Fibroblast of villous mesenchyme (primary cell): ENCODE measurements at regions not wholly inside any gene's neighbourhood (a gene's known extent, or its start where the extent isn't known, plus 50 kb on each side); places are given as distances from the start of the nearest gene placed in this dataset.
A peak's percentile ranks its signal among the peaks of the same experiment; 100 is the strongest.

Source experiments
- DNase-seq: peaks from one replicate; pipeline ENCODE4 v3.0.0-alpha.2; 2010; ENCODE audit warnings: low read depth
- H3K4me3 ChIP-seq: 2 replicates; pipeline ENCODE4 v1.5.1; 2011; ENCODE audit warnings: low read depth, mild to moderate bottlenecking, low read length
- CTCF ChIP-seq: IDR thresholded peaks from 2 replicates; pipeline ENCODE4 v1.5.1; 2012; ENCODE audit warnings: low read depth, mild to moderate bottlenecking, low read length; ENCODE audit not compliant: insufficient read depth

DNA sequence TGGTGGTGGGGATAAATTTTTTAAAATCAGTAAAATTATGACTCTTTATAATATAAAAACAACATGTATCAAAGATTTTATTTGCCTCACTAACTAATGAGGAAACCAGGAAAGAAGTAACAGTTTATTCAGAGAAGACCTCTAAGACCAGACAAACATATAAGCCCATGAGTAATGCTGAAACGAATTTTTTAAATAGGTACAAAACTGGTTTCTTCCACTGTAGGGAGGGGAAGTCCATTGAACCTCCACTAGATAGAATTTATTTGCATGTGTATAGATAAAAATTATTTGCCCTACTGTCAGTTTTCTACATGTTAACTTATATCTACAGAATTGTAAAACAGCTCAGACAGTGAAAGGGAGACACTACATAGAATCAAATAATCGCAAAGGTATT is 86.8 kb downstream of the ZC3H11B start:
- no peak for TF ChIP-seq CTCF
- no peak for DNase-seq
- H3K4me3 ChIP-seq, result no peak overlapping the region

DNA sequence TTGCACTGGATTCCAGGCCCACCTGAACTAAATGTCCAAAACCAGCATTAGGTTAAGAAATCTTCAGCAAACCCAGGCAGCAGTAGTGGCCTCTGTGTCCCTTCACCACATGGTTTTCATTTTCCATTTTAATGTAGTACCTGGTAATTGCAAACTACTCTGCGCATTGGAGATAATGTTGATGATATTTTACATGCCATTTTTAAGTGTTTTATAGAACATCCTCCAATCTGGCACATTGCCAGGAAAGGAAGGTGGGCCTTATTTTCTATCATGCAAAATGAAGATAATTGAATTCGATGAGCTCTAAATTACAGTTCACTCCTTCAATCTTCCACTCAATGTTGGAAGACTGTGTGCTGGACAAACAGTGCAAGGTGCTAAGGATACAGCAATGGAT is 89.5 kb downstream of the ZC3H11B start:
- TF ChIP-seq CTCF, result no peak
- no peak overlapping the region for H3K4me3 ChIP-seq
- DNase-seq, result no peak

DNA sequence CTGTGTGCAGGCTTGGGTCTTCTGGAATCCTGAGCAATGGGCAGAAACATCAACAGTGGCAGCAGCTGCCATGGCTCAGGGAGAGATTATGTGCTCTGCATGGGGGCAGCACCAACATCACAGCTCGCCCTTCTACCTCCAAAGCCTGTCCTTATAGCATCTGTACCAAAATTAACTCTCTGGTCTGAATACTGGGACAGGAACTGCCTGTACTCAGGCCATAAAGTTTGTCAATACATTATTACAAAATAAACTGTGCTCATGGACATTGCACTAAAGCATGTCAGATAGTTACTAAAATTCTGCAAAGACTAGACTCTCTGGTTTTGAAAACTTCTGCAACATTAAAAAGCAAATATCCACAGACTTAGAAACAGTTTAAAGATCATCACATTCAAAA is 91.6 kb downstream of the ZC3H11B start:
- no peak for DNase-seq
- H3K4me3 ChIP-seq, result no peak overlapping the region
- no peak for TF ChIP-seq CTCF

- no peak for TF ChIP-seq CTCF
- no peak for DNase-seq
- no peak overlapping the region for H3K4me3 ChIP-seq
Measured at GRCh38 chr1:219520241-219520640, 92.7 kb downstream of the ZC3H11B start.

GRCh38 chr1:219518907-219519248 is 94.0 kb downstream of the ZC3H11B start:
- no peak for DNase-seq
- H3K4me3 ChIP-seq, result no peak overlapping the region
- TF ChIP-seq CTCF, result no peak

GRCh38 chr1:219518168-219518906 is 94.6 kb downstream of the ZC3H11B start:
- TF ChIP-seq CTCF, result no peak
- peak; percentile 42 for DNase-seq
- H3K4me3 ChIP-seq, result no peak overlapping the region

- no peak overlapping the region for H3K4me3 ChIP-seq
- TF ChIP-seq CTCF, result no peak
- no peak for DNase-seq
Measured at GRCh38 chr1:219517031-219517430, 95.9 kb downstream of the ZC3H11B start.
